GM19372 (cell line): ENCODE measurements at regions not wholly inside any gene's neighbourhood (a gene's known extent, or its start where the extent isn't known, plus 50 kb on each side); places are given as distances from the start of the nearest gene placed in this dataset.

ENCODE experiments used
- ATAC-seq: cut with Tn5 transposase; IDR thresholded peaks from one replicate; pipeline ENCODE4 v1.9.1; 2021; ENCODE audit warnings: mild to moderate bottlenecking, low read depth, moderate library complexity; ENCODE audit not compliant: unreplicated experiment

DNA sequence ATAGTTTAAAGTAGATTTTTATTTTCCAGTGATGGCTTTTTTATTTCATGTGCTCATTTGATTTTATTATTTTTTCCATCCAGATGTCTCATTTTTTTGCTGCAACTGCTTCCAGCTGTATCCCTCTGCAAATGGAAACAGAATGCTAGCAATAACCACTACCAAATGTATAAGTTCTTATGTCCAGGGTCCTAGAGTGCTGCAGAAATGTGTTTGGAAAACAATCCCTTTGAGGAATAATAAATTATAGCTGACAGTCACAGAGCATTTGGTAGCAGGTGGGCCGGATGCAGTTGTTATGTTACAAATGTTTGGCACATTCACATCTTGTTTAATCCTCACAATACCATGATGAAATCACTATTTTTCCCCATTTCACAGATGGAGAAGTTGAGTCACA, 300.7 kb upstream of the PDGFD start:
- no peak for ATAC-seq

DNA sequence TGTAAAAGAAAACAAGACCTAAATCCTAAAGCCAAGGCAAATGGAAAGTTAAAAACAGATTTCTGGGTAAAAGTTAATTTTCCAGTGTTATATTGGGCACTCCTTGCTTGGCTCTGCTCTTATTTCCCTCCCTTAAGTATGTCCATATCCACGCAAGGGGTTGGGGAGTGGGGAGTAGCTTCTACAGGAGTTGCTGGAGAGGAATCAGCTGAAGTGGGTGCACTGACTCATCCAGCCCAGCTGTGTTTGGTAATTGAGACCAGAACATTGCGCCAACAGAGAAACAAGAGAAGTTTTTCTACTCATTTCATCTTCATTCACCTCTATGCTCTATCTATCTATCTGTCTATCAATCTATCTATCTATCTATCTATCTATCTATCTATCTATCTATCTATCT, 298.4 kb upstream of the PDGFD start:
- no peak for ATAC-seq

DNA sequence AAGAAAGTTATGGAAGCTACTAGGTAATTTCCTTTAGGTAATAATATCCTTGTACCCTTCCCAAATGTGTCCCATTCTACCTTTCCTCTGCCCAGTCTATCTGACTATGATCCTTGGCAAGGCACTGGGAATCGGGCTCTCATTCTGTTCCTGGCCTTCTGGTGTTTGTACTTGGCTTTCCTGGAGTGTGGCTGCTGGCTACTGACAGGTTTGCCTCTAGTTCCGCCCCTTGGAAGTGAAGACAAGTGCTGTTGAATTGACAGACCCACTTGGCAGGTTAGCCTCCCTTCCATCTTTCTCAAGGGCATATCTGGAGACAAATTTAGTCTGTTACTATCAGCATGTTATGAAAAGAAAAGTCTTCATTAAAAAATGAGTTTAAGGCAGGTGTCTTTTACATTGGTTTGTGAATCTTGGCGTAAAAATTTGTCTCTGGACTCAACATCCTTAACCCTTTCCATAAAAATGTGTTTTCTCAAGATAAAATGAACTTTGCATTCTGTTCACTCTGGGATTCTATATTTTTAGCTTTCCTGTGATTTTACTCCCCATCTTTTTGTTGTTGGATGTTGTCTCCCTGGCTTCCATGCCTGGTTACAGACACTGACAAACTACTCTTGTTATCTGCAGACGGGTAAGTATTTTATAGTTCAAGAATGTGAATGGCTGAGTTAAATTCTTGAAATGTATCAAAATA, 287.4 kb upstream of the PDGFD start:
- no peak for ATAC-seq

DNA sequence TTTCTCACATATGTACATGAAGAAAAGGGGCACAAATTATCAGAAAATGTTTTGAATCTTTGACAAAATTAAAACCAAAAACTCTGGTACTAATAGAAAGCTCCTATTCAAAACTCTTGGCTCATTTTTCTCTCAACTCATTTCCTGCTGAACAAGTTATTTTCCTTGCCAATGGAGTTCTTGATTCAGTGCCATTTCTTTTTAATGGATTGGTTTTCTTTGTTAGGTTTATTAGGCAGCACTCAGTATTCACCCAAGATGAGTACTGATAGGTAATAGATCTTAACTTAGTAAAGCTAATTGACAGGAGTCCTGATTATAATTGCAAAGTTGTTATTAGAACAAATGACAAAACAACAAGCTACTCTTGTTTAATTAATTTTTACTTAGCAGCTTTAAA, 279.4 kb upstream of the PDGFD start:
- no peak for ATAC-seq

DNA sequence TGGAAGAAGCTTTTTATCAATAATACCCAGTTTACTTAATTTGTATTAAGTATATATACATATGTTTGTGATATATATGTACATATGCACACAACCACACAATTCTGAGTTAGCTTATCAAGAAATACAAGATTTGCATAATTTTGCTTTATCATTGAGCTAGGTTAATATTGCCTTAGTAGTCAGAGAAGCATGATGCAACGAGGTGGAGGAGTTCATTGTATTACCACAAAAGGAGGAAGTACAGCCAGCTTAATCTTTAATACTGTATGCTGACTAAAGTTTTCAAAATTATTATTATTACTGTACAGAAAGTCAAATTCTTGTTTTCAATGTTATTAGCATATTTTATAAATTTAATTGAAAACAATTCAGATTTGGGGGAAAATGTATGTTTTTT, 278.4 kb upstream of the PDGFD start:
- no peak for ATAC-seq

DNA sequence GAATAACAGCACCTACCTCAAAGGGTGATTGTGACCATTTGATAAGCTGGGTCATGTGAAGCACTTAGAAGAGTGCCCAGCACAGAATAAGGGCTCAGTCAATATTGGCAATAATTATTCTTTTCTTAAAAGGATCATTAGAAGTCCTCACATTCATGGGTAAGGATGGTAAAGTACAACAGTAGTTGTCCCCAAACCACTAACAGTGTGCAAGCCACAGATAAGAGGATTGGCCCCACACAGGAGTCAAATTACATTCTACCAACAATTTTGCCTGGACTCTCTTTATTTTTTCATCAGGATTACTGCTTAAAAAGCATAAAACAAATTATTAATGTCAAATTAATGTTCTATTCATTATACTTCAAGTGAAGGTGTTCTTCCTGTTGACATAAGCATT, 271.5 kb upstream of the PDGFD start:
- no peak for ATAC-seq

DNA sequence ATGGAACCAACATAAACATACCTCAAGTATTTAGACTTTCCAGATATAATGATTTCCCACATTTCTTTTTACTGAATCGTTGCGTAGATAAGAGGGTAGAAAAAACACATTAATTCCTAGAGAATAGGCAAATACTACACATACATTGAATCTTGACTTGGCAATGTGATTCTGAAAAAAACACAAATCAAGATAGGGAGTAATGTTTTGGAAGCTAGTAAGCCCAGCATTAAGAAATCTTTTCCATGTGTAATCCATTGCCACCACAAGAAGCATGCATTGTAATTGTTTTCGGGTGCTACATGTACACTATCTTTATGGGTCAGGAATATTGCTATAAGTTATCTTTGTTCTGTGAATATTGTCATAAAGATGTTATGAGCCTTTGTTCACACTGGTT, 269.8 kb upstream of the PDGFD start:
- ATAC-seq, result no peak

DNA sequence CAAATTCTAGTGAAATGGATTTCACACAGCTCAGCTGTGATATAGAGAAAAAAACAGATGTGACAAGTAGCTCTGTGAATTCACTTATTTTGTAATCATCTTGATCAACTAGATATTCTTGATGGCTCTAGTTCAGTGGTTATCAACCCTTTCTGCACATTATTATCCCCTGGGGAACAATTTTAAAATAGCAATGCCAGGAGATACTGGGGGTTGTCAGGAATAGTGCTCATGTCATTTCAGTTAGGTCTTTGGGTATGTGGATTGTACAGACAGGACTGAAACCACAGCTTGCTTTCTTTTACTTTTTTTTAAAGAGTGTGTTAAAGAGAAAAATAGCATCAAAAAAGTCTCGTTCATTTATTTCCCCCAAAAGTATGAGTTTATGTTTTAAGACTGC, 269.0 kb upstream of the PDGFD start:
- no peak for ATAC-seq

DNA sequence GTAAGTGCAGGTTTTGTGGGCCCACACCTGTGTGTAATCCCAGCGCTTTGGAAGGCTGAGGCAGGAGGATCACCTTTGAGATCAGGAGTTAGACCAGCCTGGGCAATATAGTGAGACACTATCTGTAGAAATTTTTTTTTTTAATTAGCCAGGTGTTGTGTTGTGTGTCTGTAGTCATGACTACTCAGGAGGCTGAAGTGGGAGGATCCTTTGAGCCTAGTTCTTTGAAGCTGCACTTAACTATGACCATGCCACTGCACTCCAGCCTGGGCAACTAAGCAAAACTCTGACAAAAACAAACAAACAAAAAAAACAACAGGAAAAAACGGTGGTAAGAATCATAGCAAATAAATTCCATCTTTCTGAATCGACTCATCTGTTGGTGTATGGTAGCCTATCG, 268.6 kb upstream of the PDGFD start:
- ATAC-seq, result no peak

DNA sequence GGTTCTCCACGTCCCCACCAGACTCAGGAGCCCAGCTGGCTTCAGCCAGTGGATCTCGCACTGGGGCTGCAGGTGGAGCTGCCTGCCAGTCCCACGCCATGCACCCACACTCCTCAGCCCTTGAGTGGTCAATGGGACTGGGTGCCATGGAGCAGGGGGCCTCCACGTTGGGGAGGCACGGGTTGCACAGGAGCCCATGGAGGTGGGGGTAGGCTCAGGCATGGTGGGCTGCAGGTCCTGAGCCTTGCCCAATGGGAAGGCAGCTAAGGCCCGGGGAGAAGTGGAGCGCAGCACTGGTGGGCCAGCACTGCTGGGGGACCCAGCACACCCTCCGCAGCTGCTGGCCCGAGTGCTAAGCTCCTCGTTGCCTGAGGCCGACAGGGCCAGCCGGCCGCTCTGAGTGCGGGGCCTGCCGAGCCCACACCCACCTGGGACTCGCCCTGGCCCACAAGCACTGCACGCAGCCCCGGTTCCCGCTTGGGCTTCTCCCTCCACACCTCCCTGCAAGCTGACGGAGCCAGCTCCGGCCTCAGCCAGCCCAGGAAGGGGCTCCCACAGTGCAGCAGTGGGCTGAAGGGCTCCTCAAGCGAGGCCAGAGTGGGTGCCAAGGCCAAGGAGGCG, 258.5 kb upstream of the PDGFD start:
- ATAC-seq, result no peak

DNA sequence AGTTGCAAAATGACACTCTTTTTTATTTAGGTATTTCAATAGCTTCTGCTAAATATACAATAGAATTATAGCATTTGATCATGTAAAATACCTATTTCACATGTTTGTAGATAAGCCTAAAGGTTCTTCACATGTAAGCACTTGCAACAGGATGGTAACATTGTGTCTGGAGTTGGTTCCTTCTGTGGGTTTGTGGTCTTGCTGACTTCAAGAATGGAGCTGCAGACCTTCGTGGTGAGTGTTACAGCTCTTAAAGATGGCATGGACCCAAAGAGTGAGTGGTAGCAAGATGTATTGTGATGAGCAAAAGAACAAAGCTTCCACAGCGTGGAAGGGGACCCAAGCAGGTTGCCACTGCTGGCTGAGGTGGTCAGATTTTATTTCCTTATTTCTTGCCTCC, 246.4 kb upstream of the PDGFD start:
- ATAC-seq, result no peak

DNA sequence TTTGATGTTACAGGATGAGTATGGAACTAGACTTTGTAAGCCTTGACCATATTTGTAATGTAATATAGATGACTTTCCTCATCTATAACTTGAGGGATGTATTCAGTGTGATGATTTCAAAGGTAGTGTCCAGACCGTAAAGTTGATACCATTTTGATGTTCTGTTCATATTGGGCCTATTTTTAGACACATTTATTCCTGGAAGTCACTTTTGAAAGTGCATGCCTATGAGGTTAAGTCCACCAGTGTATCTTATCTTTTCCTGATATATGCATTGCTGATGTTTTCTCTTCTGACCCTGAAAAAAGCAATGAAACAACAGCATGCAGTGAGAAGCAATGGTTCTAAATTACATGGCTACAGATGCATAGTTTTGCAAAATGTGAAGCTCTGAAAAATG, 244.7 kb upstream of the PDGFD start:
- ATAC-seq, result no peak

DNA sequence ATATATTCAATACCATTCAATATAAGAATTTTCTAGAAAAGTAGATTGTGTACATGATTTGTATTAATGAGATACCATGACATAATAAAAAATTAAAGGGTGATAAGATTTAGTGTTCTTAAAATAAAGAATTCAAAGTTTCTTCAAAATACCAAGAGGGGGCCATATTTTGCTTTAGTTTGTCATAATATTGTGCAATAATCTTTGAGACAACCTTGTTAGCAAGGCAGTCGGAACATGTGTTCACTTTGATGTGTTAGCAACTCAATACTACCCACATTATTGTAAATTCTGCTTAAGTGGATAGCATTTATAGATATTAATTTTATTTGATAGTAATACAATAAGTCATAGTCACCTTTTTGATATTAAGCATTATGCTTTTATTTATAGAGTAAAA, 241.3 kb upstream of the PDGFD start:
- no peak for ATAC-seq

DNA sequence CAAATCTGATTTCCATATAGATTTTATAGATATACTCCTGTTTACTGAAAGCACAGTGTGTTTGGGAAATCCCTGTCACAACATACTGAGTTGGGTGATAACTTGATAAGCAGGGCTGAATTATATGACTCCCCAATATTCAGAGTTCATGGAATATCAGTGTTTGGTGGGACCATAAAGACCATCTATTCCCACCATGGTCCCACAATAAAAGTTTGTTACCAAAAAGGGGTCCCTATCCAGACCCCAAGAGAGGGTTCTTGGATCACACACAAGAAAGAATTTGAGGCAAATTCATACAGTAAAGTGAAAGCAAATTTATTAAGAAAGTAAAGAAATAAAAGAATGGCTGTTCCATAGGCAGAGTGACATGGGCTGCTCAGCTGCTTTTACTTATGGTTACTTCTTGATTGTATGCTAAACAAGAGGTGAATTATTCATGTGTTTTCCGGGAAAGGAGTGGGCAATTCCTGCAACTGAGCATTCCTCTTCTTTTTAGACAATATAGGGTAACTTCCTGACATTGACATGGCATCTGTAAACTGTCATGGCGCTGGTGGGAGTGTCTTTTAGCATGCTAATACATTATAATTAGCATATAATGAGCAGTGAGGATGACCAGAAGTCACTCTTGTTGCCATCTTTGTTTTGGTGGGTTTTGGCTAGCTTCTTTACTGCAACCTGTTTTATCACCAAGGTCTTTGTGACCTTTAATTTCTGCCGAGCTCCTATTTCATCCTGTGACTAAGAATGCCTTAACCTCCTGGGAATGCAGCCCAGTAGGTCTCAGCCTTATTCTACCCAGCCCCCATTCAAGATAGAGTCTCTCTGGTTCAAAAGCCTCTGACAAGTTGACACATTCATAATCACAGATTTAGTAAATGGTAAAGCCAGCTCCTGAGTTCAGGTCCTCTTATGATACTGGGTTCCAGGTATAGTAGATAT, 240.6 kb upstream of the PDGFD start:
- ATAC-seq, result no peak

DNA sequence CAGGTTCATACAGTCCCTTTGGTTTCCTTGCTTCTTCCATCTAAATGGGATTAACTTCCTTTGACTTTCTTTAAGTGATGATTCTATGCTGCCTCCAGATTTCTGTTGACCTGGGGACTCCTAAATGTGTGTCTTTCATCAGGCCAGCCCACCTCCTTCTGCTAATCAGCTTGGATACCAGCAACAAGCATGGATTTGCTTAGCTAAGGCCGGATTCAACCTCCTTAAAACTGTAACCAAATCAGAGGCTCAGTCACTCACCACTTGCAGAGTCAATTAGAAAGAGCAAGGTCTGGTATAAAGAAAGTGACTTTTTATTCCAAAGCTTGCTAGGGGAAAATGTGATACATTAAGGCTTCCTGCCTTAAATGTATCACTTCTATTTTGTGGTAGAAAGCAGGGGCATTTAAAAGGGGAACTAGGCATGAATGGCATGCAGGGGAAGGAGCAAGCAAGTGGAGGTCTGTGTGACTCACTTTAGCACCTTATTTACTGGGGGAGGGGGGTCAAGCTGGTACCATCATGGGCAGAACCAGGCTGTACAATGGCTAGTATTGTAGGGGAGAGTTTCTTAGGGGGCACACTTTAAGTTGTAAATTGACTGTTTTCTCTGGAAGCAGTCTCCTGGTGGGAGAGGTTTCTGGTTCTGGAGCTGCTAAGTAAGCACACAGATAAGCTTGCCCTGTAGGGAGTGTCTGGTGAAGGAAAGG, 239.0 kb upstream of the PDGFD start:
- no peak for ATAC-seq

DNA sequence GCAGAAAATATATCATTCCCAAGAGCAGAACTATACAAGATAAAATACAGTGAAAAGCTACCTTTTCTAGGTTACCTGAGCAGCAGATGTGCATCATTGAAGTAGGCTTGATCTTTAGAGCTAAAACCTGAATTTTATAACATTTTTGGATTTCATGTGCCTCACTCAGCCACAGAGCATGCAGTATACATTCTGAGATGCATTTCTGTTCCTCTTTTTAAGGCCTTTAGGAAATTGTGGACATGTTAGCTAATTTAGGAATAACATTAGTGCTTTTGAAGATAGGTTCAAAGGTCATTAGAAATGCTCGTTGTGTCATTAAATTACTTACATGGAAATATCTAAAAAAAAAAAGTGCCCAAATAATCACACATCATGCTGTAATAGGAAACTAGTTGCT, 230.6 kb upstream of the PDGFD start:
- ATAC-seq, result no peak

DNA sequence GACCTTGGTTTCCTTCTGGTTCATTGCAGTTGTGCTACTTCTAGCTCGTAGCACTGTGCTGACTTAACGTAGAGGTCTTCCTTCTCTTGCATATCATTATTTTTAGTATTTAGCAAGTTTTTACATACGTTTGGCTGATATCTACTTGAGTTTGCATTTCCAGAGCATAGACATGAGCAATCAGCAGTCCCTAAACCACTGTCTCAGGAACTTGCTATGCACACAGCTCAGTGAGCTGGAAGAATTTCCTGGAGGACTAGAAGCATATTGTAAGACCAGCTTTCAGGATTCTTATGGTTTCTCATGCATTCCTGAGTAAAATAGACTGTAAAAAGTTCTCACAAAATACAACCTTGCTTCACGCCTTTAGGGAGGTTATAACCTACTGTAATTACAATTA, 226.7 kb upstream of the PDGFD start:
- ATAC-seq, result no peak

DNA sequence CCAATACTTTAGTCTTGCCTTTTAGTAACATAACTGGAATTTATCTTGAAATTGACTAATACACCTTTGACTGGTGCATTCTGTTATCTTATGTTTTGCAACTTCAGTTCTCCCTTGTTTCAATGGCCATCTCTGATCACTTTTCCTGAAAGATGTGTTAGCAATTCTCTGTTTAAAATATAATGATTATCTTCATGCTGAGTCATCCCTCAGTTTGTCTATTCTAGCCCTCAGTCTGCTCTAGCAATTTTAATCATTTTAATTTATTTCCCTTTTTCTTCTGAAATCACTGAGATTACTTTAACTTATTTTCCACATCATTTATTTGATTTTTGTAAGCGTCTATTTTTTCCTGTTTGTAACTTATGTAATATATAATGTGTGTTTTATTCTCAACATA, 221.9 kb upstream of the PDGFD start:
- no peak for ATAC-seq

DNA sequence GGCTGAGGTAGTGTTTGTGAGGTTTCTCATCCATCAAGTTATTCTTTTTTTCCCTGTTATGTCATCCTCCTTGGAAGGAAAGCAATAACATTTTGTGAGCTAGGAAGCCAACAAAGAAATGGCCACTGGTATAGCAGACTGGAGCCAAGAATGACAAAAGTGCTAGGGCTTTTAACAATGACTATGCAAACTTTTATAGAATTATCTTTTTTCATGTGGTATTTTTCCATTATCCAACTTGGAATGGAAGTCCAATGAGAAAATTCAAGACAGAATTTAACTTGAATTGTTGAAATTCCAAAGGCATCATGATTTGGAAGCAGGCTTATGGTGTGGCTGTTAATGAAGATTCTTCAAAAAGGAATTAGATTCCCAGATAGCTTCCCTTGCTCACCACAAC, 216.4 kb upstream of the PDGFD start:
- ATAC-seq, result no peak

DNA sequence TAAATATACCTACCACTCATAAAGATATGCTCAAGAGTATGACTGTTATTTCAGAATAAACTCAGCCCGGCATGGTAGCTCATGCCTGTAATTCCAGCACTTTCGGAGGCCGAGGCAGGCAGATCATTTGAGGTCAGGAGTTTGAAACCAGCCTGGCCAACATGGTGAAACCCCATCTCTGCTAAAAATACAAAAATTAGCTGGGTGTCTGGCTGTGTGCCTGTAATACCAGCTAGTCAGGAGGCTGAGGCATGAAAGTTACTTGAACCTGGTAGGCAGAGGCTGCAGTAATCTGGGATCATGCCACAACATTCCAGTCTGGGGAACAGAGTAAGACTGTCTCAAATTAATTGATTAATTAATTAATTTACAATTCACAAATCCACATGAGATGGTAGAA, 208.2 kb upstream of the PDGFD start:
- ATAC-seq, result no peak

DNA sequence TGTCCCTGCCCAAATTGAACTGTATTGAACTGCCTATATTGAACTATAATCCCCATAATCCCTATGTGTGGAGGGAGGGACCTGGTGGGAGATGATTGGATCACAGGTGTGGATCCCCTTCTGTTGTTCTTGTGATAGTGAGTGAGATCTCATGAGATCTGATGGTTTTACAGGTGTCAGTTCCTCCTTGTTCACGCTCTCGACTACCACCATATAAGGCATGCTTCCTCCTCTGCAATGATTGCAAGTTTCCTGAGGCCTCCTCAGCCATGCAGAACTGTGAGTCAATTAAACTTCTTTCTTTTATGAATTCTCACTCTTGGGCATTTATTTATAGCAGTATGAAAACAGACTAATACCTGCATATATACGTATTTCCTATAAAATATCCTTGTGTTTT, 206.5 kb upstream of the PDGFD start:
- no peak for ATAC-seq
